Hematopoietic multipotent progenitor cell treated with erythropoietin and hydrocortisone succinate and interleukin-3 and kit ligand, for 17 days (in vitro differentiated cells): ENCODE measurements at regions not wholly inside any gene's neighbourhood (a gene's known extent, or its start where the extent isn't known, plus 50 kb on each side); places are given as distances from the start of the nearest gene placed in this dataset.

Source experiments
- DNase-seq: peaks from one replicate; pipeline ENCODE4 v3.0.0-alpha.2; 2015; ENCODE audit warnings: low spot score

- DNase-seq, result no peak
Observed at GRCh38 chr1:164948101-164948500, 389.1 kb downstream of the PBX1 start.

GRCh38 chr1:164937291-164937690, 378.3 kb downstream of the PBX1 start:
- no peak for DNase-seq

- DNase-seq, result no peak
Observed at GRCh38 chr1:164932580-164932979, 373.6 kb downstream of the PBX1 start.

GRCh38 chr1:164930833-164931232, 371.8 kb downstream of the PBX1 start:
- DNase-seq, result no peak

GRCh38 chr1:164930241-164930640, 371.3 kb downstream of the PBX1 start:
- DNase-seq, result no peak

GRCh38 chr1:164928232-164928812, 369.3 kb downstream of the PBX1 start:
- DNase-seq, result no peak

- no peak for DNase-seq
Observed at GRCh38 chr1:164926107-164926506, 367.1 kb downstream of the PBX1 start.

- DNase-seq, result no peak
Observed at GRCh38 chr1:164922585-164922984, 363.6 kb downstream of the PBX1 start.

GRCh38 chr1:164921493-164921892, 362.5 kb downstream of the PBX1 start:
- DNase-seq, result no peak

- no peak for DNase-seq
Observed at GRCh38 chr1:164918140-164918539, 359.2 kb downstream of the PBX1 start.

- no peak for DNase-seq
Observed at GRCh38 chr1:164914208-164914607, 355.2 kb downstream of the PBX1 start.

GRCh38 chr1:164912290-164912689, 353.3 kb downstream of the PBX1 start:
- no peak for DNase-seq

GRCh38 chr1:164910671-164911070, 351.7 kb downstream of the PBX1 start:
- no peak for DNase-seq

GRCh38 chr1:164907666-164908065, 348.7 kb downstream of the PBX1 start:
- no peak for DNase-seq

GRCh38 chr1:164905869-164906268, 346.9 kb downstream of the PBX1 start:
- no peak for DNase-seq

- DNase-seq, result no peak
Observed at GRCh38 chr1:164902491-164902890, 343.5 kb downstream of the PBX1 start.
